Muscle of leg (tissue), 3 donors: ENCODE measurements at regions not wholly inside any gene's neighbourhood (a gene's known extent, or its start where the extent isn't known, plus 50 kb on each side); places are given as distances from the start of the nearest gene placed in this dataset.
A peak's percentile ranks its signal among the peaks of the same experiment; 100 is the strongest.

Experiments
- DNase-seq: peaks from one replicate; pipeline ENCODE4 v3.0.0; 2013
- H3K27ac ChIP-seq: one replicate; pipeline ENCODE4 v1.5.1; 2013; ENCODE audit warnings: mild to moderate bottlenecking, low read length, control low read depth
- H3K27me3 ChIP-seq: one replicate; pipeline ENCODE4 v1.6.1; 2013; ENCODE audit warnings: low read length; ENCODE audit not compliant: control insufficient read depth, insufficient read depth
- H3K36me3 ChIP-seq: one replicate; pipeline ENCODE4 v1.6.1; 2013; ENCODE audit warnings: low read length; ENCODE audit not compliant: control insufficient read depth, insufficient read depth
- H3K4me1 ChIP-seq: one replicate; pipeline ENCODE4 v1.6.1; 2013; ENCODE audit warnings: low read length; ENCODE audit not compliant: control insufficient read depth, insufficient read depth
- H3K4me3 ChIP-seq: one replicate; pipeline ENCODE4 v1.5.1; 2013; ENCODE audit warnings: low read length, control low read depth
- H3K9me3 ChIP-seq: replicated peaks from 2 replicates; pipeline ENCODE4 v1.6.1; 2013; ENCODE audit warnings: low read depth, low read length; ENCODE audit not compliant: control insufficient read depth
- WGBS: methylation state at CpG from one replicate; pipeline ENCODE4 v1.1.5; 2013; ENCODE audit warnings: missing lambda C conversion rate; ENCODE audit not compliant: insufficient coverage; 5-methylcytosine and 5-hydroxymethylcytosine counted together

DNA sequence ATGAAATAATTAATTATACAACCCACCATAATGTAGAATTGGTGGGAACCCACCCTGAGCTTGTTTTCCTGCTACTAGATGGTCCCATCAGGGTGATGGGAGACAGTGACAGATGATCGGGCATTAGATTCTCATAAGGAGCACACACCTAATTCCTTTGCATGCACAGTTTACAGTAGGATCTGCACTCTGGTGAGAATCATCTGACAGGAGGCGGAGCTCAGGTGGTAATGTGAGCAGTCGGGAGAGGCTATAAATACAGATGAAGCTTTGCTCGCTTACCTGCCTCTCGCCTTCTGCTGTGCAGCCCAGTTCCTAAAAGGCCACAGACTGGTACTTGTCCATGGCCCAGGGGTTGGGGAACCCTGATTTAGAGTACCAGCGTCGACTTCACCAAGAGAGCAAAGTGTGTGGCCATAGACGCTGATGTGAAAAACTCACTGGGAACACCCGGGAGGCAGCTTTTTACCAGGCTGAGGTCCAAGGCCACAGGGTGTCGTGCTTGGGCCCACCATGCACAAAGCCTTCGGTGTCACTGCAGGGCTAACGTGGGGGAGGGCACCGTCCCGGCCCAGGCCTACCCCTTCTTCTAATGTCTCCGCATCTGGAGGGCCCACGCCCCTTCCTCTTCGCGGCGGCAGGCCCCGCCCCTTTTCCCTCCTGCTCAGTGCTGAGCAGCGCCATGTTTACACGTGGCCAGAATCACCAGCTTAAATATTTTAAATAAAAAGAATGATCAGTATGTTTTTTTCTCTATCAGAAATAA lies 296.8 kb upstream of the HDAC4 start:
- Histone ChIP-seq H3K4me1 (peaks cover 10% of the 10 kb centered on the region), H3K4me3 (no peak overlapping the region), H3K36me3 (no peaks in the 10 kb centered on the region), H3K9me3 (no peaks in the 10 kb centered on the region), H3K27ac (no peak overlapping the region), H3K27me3 (no peaks in the 10 kb centered on the region)
- WGBS, result 74% methylated on average over 13 of the region's 22 CpGs
- no peak for DNase-seq

- H3K9me3 ChIP-seq, result no peaks in the 10 kb centered on the region
- no peak overlapping the region for H3K27ac ChIP-seq
- H3K27me3 ChIP-seq, result no peaks in the 10 kb centered on the region
- DNase-seq, result no peak
- H3K36me3 ChIP-seq, result no peaks in the 10 kb centered on the region
- peaks cover 19% of the 10 kb centered on the region for H3K4me1 ChIP-seq
- 70% methylated on average over 10 of the region's 13 CpGs for WGBS
- H3K4me3 ChIP-seq, result no peak overlapping the region
These were observed 295.9 kb upstream of the HDAC4 start for GRCh38 chr2:239696559-239697207.

DNA sequence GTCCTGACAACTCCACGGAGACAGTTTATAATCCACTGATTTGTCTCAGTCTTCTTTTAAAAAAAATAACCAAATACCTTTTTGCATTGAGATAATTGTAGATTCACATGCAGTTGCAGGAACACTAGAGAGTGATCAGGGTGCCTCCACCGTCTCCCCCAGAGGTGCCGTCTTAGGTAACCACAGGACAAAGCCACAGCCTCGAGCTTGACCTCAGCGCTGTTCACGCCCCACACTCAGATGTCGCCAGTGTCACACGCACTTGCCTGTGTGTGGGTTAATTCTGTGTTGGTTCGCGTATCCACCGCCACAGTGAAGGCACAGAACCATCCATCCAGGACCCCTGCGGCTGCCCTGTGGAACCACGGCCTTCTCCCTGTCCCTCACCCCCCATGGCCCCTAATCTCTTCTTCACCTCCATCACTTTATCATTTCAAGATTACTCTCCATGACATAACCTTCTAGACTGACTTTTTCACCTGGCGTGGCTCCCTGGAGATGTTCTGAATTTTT lies 295.0 kb upstream of the HDAC4 start:
- no peaks in the 10 kb centered on the region for H3K36me3 ChIP-seq
- peaks cover 28% of the 10 kb centered on the region for H3K4me1 ChIP-seq
- no peaks in the 10 kb centered on the region for H3K27me3 ChIP-seq
- H3K27ac ChIP-seq, result no peak overlapping the region
- H3K9me3 ChIP-seq, result no peaks in the 10 kb centered on the region
- DNase-seq, result no peak
- H3K4me3 ChIP-seq, result no peak overlapping the region
- WGBS, result 93% methylated on average over 12 of the region's 14 CpGs

- no peak for DNase-seq
- Histone ChIP-seq H3K36me3 (no peaks in the 10 kb centered on the region), H3K9me3 (no peaks in the 10 kb centered on the region), H3K27ac (no peak overlapping the region), H3K27me3 (no peaks in the 10 kb centered on the region), H3K4me3 (no peak overlapping the region), H3K4me1 (peaks cover 30% of the 10 kb centered on the region)
- 87% methylated on average over 6 of the region's 6 CpGs for WGBS
These were observed 294.4 kb upstream of the HDAC4 start for GRCh38 chr2:239695106-239695727.

- peaks cover 31% of the 10 kb centered on the region for H3K4me1 ChIP-seq
- H3K36me3 ChIP-seq, result no peaks in the 10 kb centered on the region
- no peaks in the 10 kb centered on the region for H3K27me3 ChIP-seq
- WGBS, result 64% methylated on average over 3 of the region's 4 CpGs
- H3K9me3 ChIP-seq, result no peaks in the 10 kb centered on the region
- no peak overlapping the region for H3K4me3 ChIP-seq
- H3K27ac ChIP-seq, result no peak overlapping the region
- no peak for DNase-seq
These were observed 293.7 kb upstream of the HDAC4 start for GRCh38 chr2:239694487-239694886.

DNA sequence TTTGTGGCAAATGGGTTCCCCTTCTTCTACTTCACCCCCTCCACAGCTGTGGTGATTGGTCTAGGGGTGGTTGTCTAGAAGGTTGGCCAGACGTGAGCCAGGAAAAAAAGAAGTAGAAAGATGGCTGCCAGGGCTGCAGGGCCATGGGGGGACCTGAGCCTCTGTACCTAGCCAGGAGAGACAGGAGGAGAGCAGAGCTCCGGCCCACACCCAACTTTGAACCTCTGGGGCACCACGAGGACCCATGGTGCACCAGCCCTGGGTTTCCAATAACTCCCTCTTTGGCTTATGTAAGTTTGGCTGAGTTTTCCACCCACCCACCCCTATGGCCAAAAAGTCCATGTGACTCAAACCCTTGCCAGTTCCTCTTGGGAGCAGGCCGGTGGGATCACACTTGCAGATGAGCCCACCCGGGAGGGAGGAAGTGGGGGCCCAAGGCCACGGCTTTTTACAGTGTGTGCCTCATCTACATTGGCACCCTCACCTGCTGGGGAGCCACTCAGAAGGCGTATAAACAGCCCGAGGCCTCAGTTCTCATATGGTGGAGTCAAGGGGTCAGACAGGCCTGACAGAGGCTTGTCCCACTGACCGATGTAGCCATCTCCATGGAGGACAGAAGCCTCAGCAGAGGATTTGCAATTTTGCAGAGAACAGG lies 293.1 kb upstream of the HDAC4 start:
- DNase-seq, result no peak
- no peak overlapping the region for H3K4me3 ChIP-seq
- no peaks in the 10 kb centered on the region for H3K9me3 ChIP-seq
- H3K4me1 ChIP-seq, result peaks cover 35% of the 10 kb centered on the region
- 71% methylated on average over 6 of the region's 9 CpGs for WGBS
- H3K27ac ChIP-seq, result no peak overlapping the region
- no peaks in the 10 kb centered on the region for H3K27me3 ChIP-seq
- no peaks in the 10 kb centered on the region for H3K36me3 ChIP-seq

DNA sequence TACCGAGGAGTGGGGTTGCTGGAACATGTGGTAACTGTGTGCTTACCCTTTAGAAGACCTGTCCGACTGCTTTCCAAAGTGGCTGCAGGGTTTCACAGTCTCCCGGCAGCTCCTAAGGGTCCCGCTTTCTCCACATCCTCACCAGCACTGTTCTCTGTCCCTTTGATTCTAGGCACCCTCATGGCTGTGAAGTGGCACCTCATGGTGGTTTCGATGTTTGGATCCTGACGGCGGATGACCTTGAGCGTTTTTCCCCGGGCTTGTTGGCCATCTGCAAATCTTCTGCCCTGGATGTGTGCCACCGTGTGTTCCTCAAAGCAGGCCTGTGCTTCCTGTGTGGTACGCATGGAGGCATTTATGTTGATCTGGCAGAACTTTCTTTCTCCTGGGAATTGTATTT lies 292.5 kb upstream of the HDAC4 start:
- H3K9me3 ChIP-seq, result no peaks in the 10 kb centered on the region
- no peaks in the 10 kb centered on the region for H3K27me3 ChIP-seq
- no peak overlapping the region for H3K27ac ChIP-seq
- no peak overlapping the region for H3K4me3 ChIP-seq
- DNase-seq, result no peak
- no peaks in the 10 kb centered on the region for H3K36me3 ChIP-seq
- peaks cover 40% of the 10 kb centered on the region for H3K4me1 ChIP-seq
- WGBS, result 100% methylated on average over 2 of the region's 11 CpGs

DNA sequence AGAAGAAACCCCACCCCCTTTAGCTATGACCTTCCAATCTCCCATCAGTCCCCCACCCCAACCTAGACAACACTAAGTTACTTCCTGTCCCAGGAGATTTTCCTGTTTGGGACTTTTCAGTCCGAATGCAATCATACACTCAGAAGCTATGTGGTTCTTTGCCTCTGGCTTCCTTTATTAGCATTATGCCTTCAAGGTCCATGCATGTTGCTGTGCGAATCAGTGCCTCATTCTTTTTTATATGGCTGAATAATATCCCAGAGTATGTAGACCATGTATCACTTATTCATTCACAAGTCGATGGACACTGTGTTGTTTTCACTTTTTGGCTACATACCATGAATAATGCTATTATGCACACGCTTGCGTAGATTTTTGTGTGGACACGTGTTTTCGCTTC lies 292.1 kb upstream of the HDAC4 start:
- Histone ChIP-seq H3K4me1 (peaks cover 44% of the 10 kb centered on the region), H3K4me3 (no peak overlapping the region), H3K9me3 (no peaks in the 10 kb centered on the region), H3K27ac (no peak overlapping the region), H3K27me3 (no peaks in the 10 kb centered on the region), H3K36me3 (no peaks in the 10 kb centered on the region)
- DNase-seq, result no peak
- 96% methylated on average over 5 of the region's 7 CpGs for WGBS

- Histone ChIP-seq H3K36me3 (no peaks in the 10 kb centered on the region), H3K9me3 (no peaks in the 10 kb centered on the region), H3K4me3 (no peak overlapping the region), H3K27me3 (peaks cover under 1% of the 10 kb centered on the region), H3K4me1 (peaks cover 47% of the 10 kb centered on the region), H3K27ac (no peak overlapping the region)
- DNase-seq, result peak; percentile 58
- 57% methylated on average over 7 of the region's 8 CpGs for WGBS
These were observed 291.6 kb upstream of the HDAC4 start for GRCh38 chr2:239692362-239692851.

GRCh38 chr2:239691720-239692119 lies 290.9 kb upstream of the HDAC4 start:
- H3K9me3 ChIP-seq, result no peaks in the 10 kb centered on the region
- no peak overlapping the region for H3K4me3 ChIP-seq
- peaks cover 44% of the 10 kb centered on the region for H3K4me1 ChIP-seq
- peaks cover 2% of the 10 kb centered on the region for H3K27me3 ChIP-seq
- no peaks in the 10 kb centered on the region for H3K36me3 ChIP-seq
- no peak for DNase-seq
- WGBS, result 87% methylated on average over 8 of the region's 10 CpGs
- H3K27ac ChIP-seq, result peak overlapping the region; percentile 13
